Osteocyte (in vitro differentiated cells): ENCODE measurements at regions not wholly inside any gene's neighbourhood (a gene's known extent, or its start where the extent isn't known, plus 50 kb on each side); places are given as distances from the start of the nearest gene placed in this dataset.

Experiments
- DNase-seq: peaks from one replicate; pipeline ENCODE4 v3.0.0; 2021; ENCODE audit warnings: mixed read lengths; ENCODE audit not compliant: unreplicated experiment; ENCODE audit errors: extremely low spot score
- H3K27ac Mint-ChIP-seq: one replicate; pipeline ENCODE4 v1.8.0; 2021; ENCODE audit warnings: mild to moderate bottlenecking, mixed read lengths; ENCODE audit not compliant: unreplicated experiment
- H3K27me3 Mint-ChIP-seq: one replicate; pipeline ENCODE4 v1.8.0; 2021; ENCODE audit warnings: mixed read lengths; ENCODE audit not compliant: unreplicated experiment
- H3K36me3 Mint-ChIP-seq: one replicate; pipeline ENCODE4 v1.8.0; 2021; ENCODE audit warnings: mixed read lengths; ENCODE audit not compliant: unreplicated experiment
- H3K4me1 Mint-ChIP-seq: one replicate; pipeline ENCODE4 v1.8.0; 2021; ENCODE audit warnings: mixed read lengths; ENCODE audit not compliant: unreplicated experiment
- H3K4me3 Mint-ChIP-seq: one replicate; pipeline ENCODE4 v1.8.0; 2021; ENCODE audit warnings: mild to moderate bottlenecking, moderate library complexity, mixed read lengths; ENCODE audit not compliant: unreplicated experiment
- H3K9me3 Mint-ChIP-seq: one replicate; pipeline ENCODE4 v1.8.0; 2021; ENCODE audit warnings: mixed read lengths; ENCODE audit not compliant: unreplicated experiment
- CTCF ChIP-seq: fragments of 200-600 bp; sonication (generic); IDR thresholded peaks from 2 replicates; pipeline ENCODE4 v1.5.0; 2021; ENCODE audit warnings: antibody characterized with exemption, mild to moderate bottlenecking, moderate library complexity

DNA sequence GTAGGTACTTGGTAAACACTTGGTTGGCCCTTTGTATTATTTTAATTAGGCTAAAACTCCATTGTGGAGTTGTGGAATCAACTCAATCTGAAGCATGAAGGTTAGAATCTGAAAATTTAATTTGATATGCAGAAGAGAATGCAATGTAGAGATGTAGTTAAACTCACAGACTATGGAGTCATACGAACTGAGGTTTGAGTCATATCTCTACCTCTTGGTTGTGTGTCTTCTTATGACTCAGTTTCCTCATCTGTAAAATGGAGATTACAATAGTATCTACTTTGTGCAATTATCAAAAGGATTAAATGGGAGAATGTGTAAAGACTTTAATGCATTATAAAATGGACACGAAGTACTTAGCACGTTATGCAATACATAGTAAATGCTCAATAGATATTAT lies 146.0 kb upstream of the IFNG-AS1 start:
- no peaks in the 10 kb centered on the region for H3K27me3 Mint-ChIP-seq
- H3K9me3 Mint-ChIP-seq, result peaks cover 14% of the 10 kb centered on the region
- peaks cover 5% of the 10 kb centered on the region for H3K36me3 Mint-ChIP-seq
- TF ChIP-seq CTCF, result no peak
- H3K4me3 Mint-ChIP-seq, result no peak overlapping the region
- no peak for DNase-seq
- H3K4me1 Mint-ChIP-seq, result no peaks in the 10 kb centered on the region
- no peak overlapping the region for H3K27ac Mint-ChIP-seq

- no peak for DNase-seq
- no peak for TF ChIP-seq CTCF
- no peaks in the 10 kb centered on the region for H3K4me1 Mint-ChIP-seq
- no peaks in the 10 kb centered on the region for H3K36me3 Mint-ChIP-seq
- H3K27me3 Mint-ChIP-seq, result no peaks in the 10 kb centered on the region
- H3K27ac Mint-ChIP-seq, result no peak overlapping the region
- H3K4me3 Mint-ChIP-seq, result no peak overlapping the region
- H3K9me3 Mint-ChIP-seq, result peaks cover 5% of the 10 kb centered on the region
Measured at GRCh38 chr12:67852701-67853100, 136.5 kb upstream of the IFNG-AS1 start.

DNA sequence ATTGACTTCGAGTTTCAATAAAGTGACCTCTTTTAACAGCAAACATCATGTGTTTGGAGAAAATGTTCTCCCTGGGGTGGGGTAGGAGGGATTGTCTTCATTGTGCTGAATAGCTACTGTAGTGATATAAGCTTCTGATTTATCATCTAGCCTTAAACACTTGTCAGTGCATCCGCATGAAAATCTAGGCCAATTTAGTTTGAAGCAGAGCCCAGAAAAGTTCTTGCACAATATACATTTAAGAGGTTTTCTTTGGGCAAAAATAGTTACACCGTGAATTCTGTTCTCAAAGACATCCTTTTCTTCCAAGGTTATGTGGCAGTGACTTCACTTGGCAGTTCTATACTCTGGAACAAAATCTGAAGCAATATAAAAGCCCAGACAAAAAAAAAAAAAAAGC lies 136.0 kb upstream of the IFNG-AS1 start:
- no peak for DNase-seq
- H3K4me3 Mint-ChIP-seq, result no peak overlapping the region

GRCh38 chr12:67854351-67854750 lies 134.9 kb upstream of the IFNG-AS1 start:
- Mint-ChIP-seq H3K27me3 (no peaks in the 10 kb centered on the region), H3K4me1 (no peaks in the 10 kb centered on the region), H3K4me3 (no peak overlapping the region), H3K27ac (no peak overlapping the region), H3K9me3 (peaks cover 5% of the 10 kb centered on the region), H3K36me3 (no peaks in the 10 kb centered on the region)
- DNase-seq, result no peak
- TF ChIP-seq CTCF, result no peak

More for the DNA sequence above, 136.0 kb upstream of the IFNG-AS1 start:
- no peak overlapping the region for H3K27ac Mint-ChIP-seq
- TF ChIP-seq CTCF, result no peak
- H3K4me1 Mint-ChIP-seq, result no peaks in the 10 kb centered on the region
- peaks cover 5% of the 10 kb centered on the region for H3K9me3 Mint-ChIP-seq
- no peaks in the 10 kb centered on the region for H3K36me3 Mint-ChIP-seq
- no peaks in the 10 kb centered on the region for H3K27me3 Mint-ChIP-seq

- peaks cover 5% of the 10 kb centered on the region for H3K9me3 Mint-ChIP-seq
- H3K36me3 Mint-ChIP-seq, result no peaks in the 10 kb centered on the region
- H3K27me3 Mint-ChIP-seq, result no peaks in the 10 kb centered on the region
Measured at GRCh38 chr12:67855103-67855502, 134.1 kb upstream of the IFNG-AS1 start.

More at GRCh38 chr12:67855103-67855502, 134.1 kb upstream of the IFNG-AS1 start:
- Mint-ChIP-seq H3K4me1 (no peaks in the 10 kb centered on the region), H3K27ac (no peak overlapping the region), H3K4me3 (no peak overlapping the region)
- no peak for TF ChIP-seq CTCF
- DNase-seq, result no peak
